OCI-LY3 (cell line): ENCODE measurements at regions not wholly inside any gene's neighbourhood (a gene's known extent, or its start where the extent isn't known, plus 50 kb on each side); places are given as distances from the start of the nearest gene placed in this dataset.

Experiments used
- CTCF ChIP-seq: fragments of 200-600, 300-600 bp; sonication (generic); IDR thresholded peaks from 2 replicates; pipeline ENCODE4 v1.5.1; 2014; ENCODE audit warnings: antibody characterized with exemption, low read length, low read depth
- EZH2phosphoT487 ChIP-seq: fragments of 200-600 bp; shearing (Covaris generic); IDR thresholded peaks from 2 replicates; pipeline ENCODE4 v1.6.1; 2018; ENCODE audit warnings: antibody characterized with exemption, mixed run types, low read depth

- TF ChIP-seq CTCF, result no peak
- TF ChIP-seq EZH2phosphoT487, result no peak
Measured at GRCh38 chr12:4169531-4169930, 104.0 kb upstream of the CCND2 start.
